ENCODE measurements at regions not wholly inside any gene's neighbourhood (a gene's known extent, or its start where the extent isn't known, plus 50 kb on each side); places are given as distances from the start of the nearest gene placed in this dataset.

DNA sequence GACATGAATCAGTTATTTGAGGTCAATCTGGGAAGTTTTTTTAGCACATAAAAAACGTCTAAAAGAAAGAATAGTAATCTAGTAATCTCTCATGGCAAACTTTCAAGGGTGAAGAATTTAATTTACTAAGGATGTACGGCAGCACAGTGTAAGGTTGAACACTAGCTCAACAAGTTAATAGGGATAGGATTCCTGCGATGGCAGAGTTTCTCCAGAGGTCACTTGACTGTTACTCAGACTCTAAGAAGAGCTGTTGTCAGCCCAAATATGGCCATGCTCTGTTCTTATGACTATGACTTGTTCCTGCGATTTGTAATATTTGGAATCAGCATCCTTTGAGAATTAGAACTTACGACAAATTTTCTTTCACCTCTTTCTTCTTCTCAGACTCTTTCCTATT, 553.3 kb upstream of the TNP1 start:
- DNase-seq (ENCODE audit: extremely low spot score): no peak
- TF ChIP-seq NFRKB (IDR thresholded peaks at IDR 0.05) (no peak), SP1 (IDR thresholded peaks at IDR 0.05) (no peak), FOXA1 (IDR thresholded peaks at IDR 0.05) (no peak), SUZ12 (IDR thresholded peaks at IDR 0.05) (no peak), ARNT (IDR thresholded peaks at IDR 0.05) (no peak), FOXK2 (IDR thresholded peaks at IDR 0.05) (no peak), HDGF (IDR thresholded peaks at IDR 0.05; ENCODE audit: borderline replicate concordance) (no peak), CTBP1 (IDR thresholded peaks at IDR 0.05; ENCODE audit: borderline replicate concordance) (no peak), ZNF384 (IDR thresholded peaks at IDR 0.05) (no peak), ELF4 (IDR thresholded peaks at IDR 0.05) (no peak), LEF1 (IDR thresholded peaks at IDR 0.05; ENCODE audit: borderline replicate concordance) (no peak), FOXM1 (IDR thresholded peaks at IDR 0.05; ENCODE audit: borderline replicate concordance) (no peak), L3MBTL2 (conservative IDR thresholded peaks at IDR 0.05) (no peak), BHLHE40 (IDR thresholded peaks at IDR 0.05; ENCODE audit: borderline replicate concordance) (no peak), TARDBP (IDR thresholded peaks at IDR 0.05) (no peak)
- TF ChIP-seq, protein P1, sequence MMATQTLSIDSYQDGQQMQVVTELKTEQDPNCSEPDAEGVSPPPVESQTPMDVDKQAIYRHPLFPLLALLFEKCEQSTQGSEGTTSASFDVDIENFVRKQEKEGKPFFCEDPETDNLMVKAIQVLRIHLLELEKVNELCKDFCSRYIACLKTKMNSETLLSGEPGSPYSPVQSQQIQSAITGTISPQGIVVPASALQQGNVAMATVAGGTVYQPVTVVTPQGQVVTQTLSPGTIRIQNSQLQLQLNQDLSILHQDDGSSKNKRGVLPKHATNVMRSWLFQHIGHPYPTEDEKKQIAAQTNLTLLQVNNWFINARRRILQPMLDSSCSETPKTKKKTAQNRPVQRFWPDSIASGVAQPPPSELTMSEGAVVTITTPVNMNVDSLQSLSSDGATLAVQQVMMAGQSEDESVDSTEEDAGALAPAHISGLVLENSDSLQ (IDR thresholded peaks at IDR 0.05): no peak
- ChIA-PET CTCF (no interaction called here), POLR2A (no interaction called here)

DNA sequence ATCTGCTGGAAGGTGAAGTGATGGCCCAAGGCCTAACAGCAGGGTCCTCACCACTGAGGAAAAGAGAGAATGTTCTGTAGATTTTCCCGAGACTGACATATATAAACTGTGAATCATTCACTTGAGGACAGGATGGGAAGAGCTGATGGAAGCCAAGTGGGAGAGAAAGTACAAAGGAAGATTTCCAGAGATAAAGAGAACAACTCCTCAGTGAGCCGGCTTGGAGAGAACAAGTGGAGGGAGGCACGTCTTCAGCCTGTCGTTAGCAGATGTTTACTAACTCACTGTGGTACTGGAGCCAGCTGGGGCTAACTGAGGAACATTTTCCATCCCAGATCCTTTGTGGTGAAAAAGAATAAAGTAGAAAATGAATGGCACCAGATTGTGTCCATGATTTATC, 552.9 kb upstream of the TNP1 start:
- TF ChIP-seq TARDBP (IDR thresholded peaks at IDR 0.05) (no peak), ARNT (IDR thresholded peaks at IDR 0.05) (no peak), SUZ12 (IDR thresholded peaks at IDR 0.05) (no peak), HDGF (IDR thresholded peaks at IDR 0.05; ENCODE audit: borderline replicate concordance) (no peak), FOXM1 (IDR thresholded peaks at IDR 0.05; ENCODE audit: borderline replicate concordance) (no peak)
- CTCF ChIA-PET: no interaction called here

DNA sequence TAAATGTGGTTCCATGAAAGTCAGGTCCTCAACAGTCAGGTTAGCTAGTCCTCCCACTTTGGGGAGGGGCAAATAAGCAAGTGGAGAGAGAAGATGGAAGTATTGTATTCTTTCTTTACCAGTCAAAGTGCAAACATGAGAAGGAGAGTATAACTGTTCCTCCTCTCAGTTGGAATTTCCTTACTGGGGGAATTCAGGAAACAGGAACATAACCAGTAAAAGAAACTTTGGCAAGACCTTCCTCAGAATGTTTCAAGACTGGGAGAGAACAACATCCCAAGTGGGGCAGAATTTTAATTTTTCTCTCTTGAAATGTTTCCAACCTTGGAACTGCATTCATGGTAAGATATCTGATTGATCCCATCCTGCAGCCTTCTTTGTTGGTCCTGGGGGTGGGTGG, 552.4 kb upstream of the TNP1 start:
- DNase-seq (ENCODE audit: extremely low spot score): no peak
- TF ChIP-seq LEF1 (IDR thresholded peaks at IDR 0.05; ENCODE audit: borderline replicate concordance) (no peak), FOXA1 (IDR thresholded peaks at IDR 0.05) (no peak), CTBP1 (IDR thresholded peaks at IDR 0.05; ENCODE audit: borderline replicate concordance) (no peak), BHLHE40 (IDR thresholded peaks at IDR 0.05; ENCODE audit: borderline replicate concordance) (no peak), HDGF (IDR thresholded peaks at IDR 0.05; ENCODE audit: borderline replicate concordance) (no peak), L3MBTL2 (conservative IDR thresholded peaks at IDR 0.05) (no peak), SP1 (IDR thresholded peaks at IDR 0.05) (no peak), TARDBP (IDR thresholded peaks at IDR 0.05) (no peak), SUZ12 (IDR thresholded peaks at IDR 0.05) (no peak), ARNT (IDR thresholded peaks at IDR 0.05) (no peak), ELF4 (IDR thresholded peaks at IDR 0.05) (no peak), ZNF384 (IDR thresholded peaks at IDR 0.05) (no peak), NFRKB (IDR thresholded peaks at IDR 0.05) (no peak), FOXM1 (IDR thresholded peaks at IDR 0.05; ENCODE audit: borderline replicate concordance) (no peak), FOXK2 (IDR thresholded peaks at IDR 0.05) (no peak)
- TF ChIP-seq, protein P1 (IDR thresholded peaks at IDR 0.05): no peak
- ChIA-PET CTCF (no interaction called here), POLR2A (no interaction called here)

More for the DNA sequence above, 552.9 kb upstream of the TNP1 start:
- POLR2A ChIA-PET: no interaction called here
- no peak for DNase-seq (ENCODE audit: extremely low spot score)

DNA sequence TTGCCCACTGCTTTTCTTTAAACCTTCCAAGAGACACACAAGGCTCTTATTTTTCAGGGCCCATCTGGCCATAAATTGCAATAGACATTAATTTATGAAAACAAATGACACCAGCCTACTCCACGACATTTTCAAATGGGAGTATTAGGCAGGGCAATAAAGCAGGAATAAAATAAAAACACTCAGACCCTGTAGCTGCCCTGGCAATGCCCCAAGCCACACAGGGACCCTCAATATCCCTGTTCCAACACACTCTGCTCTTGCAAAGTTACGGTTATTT, 550.8 kb upstream of the TNP1 start:
- TF ChIP-seq BHLHE40 (IDR thresholded peaks at IDR 0.05; ENCODE audit: borderline replicate concordance) (no peak), ZNF384 (IDR thresholded peaks at IDR 0.05) (no peak), HDGF (IDR thresholded peaks at IDR 0.05; ENCODE audit: borderline replicate concordance) (no peak), NFRKB (IDR thresholded peaks at IDR 0.05) (no peak), SP1 (IDR thresholded peaks at IDR 0.05) (no peak), ELF4 (IDR thresholded peaks at IDR 0.05) (no peak), FOXK2 (IDR thresholded peaks at IDR 0.05) (no peak), FOXA1 (IDR thresholded peaks at IDR 0.05) (no peak), FOXM1 (IDR thresholded peaks at IDR 0.05; ENCODE audit: borderline replicate concordance) (no peak), LEF1 (IDR thresholded peaks at IDR 0.05; ENCODE audit: borderline replicate concordance) (no peak)
- TF ChIP-seq, protein P1 (IDR thresholded peaks at IDR 0.05): no peak
- POLR2A ChIA-PET: no interaction called here
- CTCF ChIA-PET: interaction anchor here (0.5 kb wide), 1 partner anchor 240 kb away, joined by 8 read pairs; no protein-coding TSS in a partner anchor

DNA sequence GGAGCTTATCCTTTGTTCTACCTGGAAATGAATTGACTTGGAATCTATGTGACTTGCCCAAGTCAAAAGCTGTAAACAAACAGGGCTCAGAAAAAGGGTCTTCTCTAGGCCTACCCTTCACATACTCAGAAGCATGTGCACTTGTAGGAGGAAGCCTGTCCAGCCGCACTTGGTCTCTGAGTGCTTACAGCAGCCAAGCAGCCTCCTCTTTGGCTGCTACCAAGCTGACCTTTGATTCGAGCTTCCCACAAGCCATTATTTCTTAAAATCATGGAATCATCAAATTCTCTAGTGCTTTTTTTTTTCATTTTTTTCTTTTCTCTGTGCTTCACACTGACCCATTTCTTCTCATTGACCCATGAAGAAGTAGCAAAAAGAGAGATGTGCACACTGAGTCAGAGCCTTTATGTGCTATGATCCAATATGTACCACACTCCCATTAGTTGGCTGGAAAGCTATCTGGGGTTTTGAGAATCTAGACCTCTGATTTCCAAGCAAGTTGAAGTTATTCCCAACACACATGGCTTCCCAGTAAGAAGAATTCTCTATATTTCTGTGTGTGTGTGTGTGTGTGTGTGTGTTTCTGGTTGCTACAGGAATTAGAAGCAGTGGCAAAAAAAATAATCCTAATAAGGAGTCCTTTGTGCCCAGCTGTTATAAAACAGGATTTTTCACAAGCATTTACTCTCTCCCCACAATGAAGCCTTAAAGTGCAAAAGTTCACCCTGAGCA, 550.3 kb upstream of the TNP1 start:
- no peak for TF ChIP-seq FOXK2 (IDR thresholded peaks at IDR 0.05)
- TF ChIP-seq FOXM1 (IDR thresholded peaks at IDR 0.05; ENCODE audit: borderline replicate concordance): no peak
- TF ChIP-seq NFRKB (IDR thresholded peaks at IDR 0.05): no peak
- no peak for TF ChIP-seq HDGF (IDR thresholded peaks at IDR 0.05; ENCODE audit: borderline replicate concordance)
- TF ChIP-seq CTBP1 (IDR thresholded peaks at IDR 0.05; ENCODE audit: borderline replicate concordance): no peak
- TF ChIP-seq ZNF384 (IDR thresholded peaks at IDR 0.05): no peak
- TF ChIP-seq FOXA1 (IDR thresholded peaks at IDR 0.05): no peak
- TF ChIP-seq, protein P1 (IDR thresholded peaks at IDR 0.05): no peak
- no peak for TF ChIP-seq ARNT (IDR thresholded peaks at IDR 0.05)
- TF ChIP-seq L3MBTL2 (conservative IDR thresholded peaks at IDR 0.05): no peak
- TF ChIP-seq LEF1 (IDR thresholded peaks at IDR 0.05; ENCODE audit: borderline replicate concordance): no peak
- no peak for TF ChIP-seq BHLHE40 (IDR thresholded peaks at IDR 0.05; ENCODE audit: borderline replicate concordance)
- no peak for TF ChIP-seq TARDBP (IDR thresholded peaks at IDR 0.05)
- TF ChIP-seq ELF4 (IDR thresholded peaks at IDR 0.05): no peak
- TF ChIP-seq SP1 (IDR thresholded peaks at IDR 0.05): no peak
- TF ChIP-seq SUZ12 (IDR thresholded peaks at IDR 0.05): no peak
- no peak for DNase-seq (ENCODE audit: extremely low spot score)
- CTCF ChIA-PET: interaction anchor here (0.5 to 0.6 kb wide), 2 partner anchors 124 to 241 kb away, joined by 3 to 8 read pairs; no protein-coding TSS in a partner anchor

More for the DNA sequence above, 550.8 kb upstream of the TNP1 start:
- no peak for DNase-seq (ENCODE audit: extremely low spot score)

More for the DNA sequence above, 550.3 kb upstream of the TNP1 start:
- POLR2A ChIA-PET: no interaction called here

All from HEK293T (cell line).